ENCODE measurements at regions not wholly inside any gene's neighbourhood (a gene's known extent, or its start where the extent isn't known, plus 50 kb on each side); places are given as distances from the start of the nearest gene placed in this dataset.

GRCh38 chr7:97470726-97471125, 261.2 kb upstream of the TAC1 start:
- TF ChIP-seq SMAD3 (CRISPR knock-in tag; IDR thresholded peaks at IDR 0.05; ENCODE audit: borderline replicate concordance) (no peak), ATF2 (CRISPR knock-in tag; IDR thresholded peaks at IDR 0.05; ENCODE audit: borderline replicate concordance, low read depth) (no peak), STAT6 (CRISPR knock-in tag; conservative IDR thresholded peaks at IDR 0.05; ENCODE audit: low read depth) (no peak), ATF6 (CRISPR knock-in tag; IDR thresholded peaks at IDR 0.05) (no peak), ARID4B (CRISPR knock-in tag; IDR thresholded peaks at IDR 0.05; ENCODE audit: borderline replicate concordance) (no peak), FOXP4 (CRISPR knock-in tag; IDR thresholded peaks at IDR 0.05) (no peak), SMAD4 (CRISPR knock-in tag; IDR thresholded peaks at IDR 0.05) (no peak), ZMAT4 (CRISPR knock-in tag; IDR thresholded peaks at IDR 0.05) (no peak), HMGA2 (CRISPR knock-in tag; IDR thresholded peaks at IDR 0.05) (no peak)
- CTCF ChIA-PET = interaction anchor here (0.6 kb wide), 1 partner anchor 549 kb away, joined by 4 read pairs; no protein-coding TSS in a partner anchor
- no peak for ATAC-seq
- POLR2A ChIA-PET = no interaction called here
- Mint-ChIP-seq H3K36me3 (no peaks in the 10 kb centered on the region), H3K27ac (no peak overlapping the region), H3K4me3 (no peak overlapping the region), H3K9me3 (no peaks in the 10 kb centered on the region), H3K4me1 (peaks cover 19% of the 10 kb centered on the region), H3K27me3 (ENCODE audit: low read depth) (no peaks in the 10 kb centered on the region)
- no peak for DNase-seq (ENCODE audit: low spot score)

GRCh38 chr7:97471491-97471890, 260.4 kb upstream of the TAC1 start:
- no peaks in the 10 kb centered on the region for H3K27me3 Mint-ChIP-seq (ENCODE audit: low read depth)
- no peak for DNase-seq (ENCODE audit: low spot score)
- no peak overlapping the region for H3K27ac Mint-ChIP-seq
- H3K4me3 Mint-ChIP-seq = no peak overlapping the region
- peaks cover 12% of the 10 kb centered on the region for H3K4me1 Mint-ChIP-seq
- no peak for TF ChIP-seq FOXJ3 (CRISPR knock-in tag; IDR thresholded peaks at IDR 0.05; ENCODE audit: borderline replicate concordance)
- TF ChIP-seq ELF4 (CRISPR knock-in tag; IDR thresholded peaks at IDR 0.05; ENCODE audit: low read depth) = no peak
- no peak for TF ChIP-seq NFYB (CRISPR knock-in tag; conservative IDR thresholded peaks at IDR 0.05; ENCODE audit: low read depth)
- TF ChIP-seq USF1 (CRISPR knock-in tag; IDR thresholded peaks at IDR 0.05) = no peak
- H3K36me3 Mint-ChIP-seq = no peaks in the 10 kb centered on the region
- no peaks in the 10 kb centered on the region for H3K9me3 Mint-ChIP-seq
- ChIA-PET CTCF (no interaction called here), POLR2A (no interaction called here)
- ATAC-seq = no peak

Data from WTC11 (cell line).